Panc1 (cell line): ENCODE measurements at regions not wholly inside any gene's neighbourhood (a gene's known extent, or its start where the extent isn't known, plus 50 kb on each side); places are given as distances from the start of the nearest gene placed in this dataset.

Source experiments
- ATAC-seq: fragments of 200-7000 bp; cut with Tn5 transposase; 2 replicates; pipeline ENCODE4 v1.9.1; 2020; ENCODE audit warnings: mild to moderate bottlenecking, moderate library complexity
- BruUV-seq: library from RNA; stranded (reverse); fragments of 400-500 nt; replicated peaks from 2 replicates; lab custom pipeline; 2021; lab: Mats Ljungman, UMichigan
- CTCF ChIA-PET: fragments of 300-600 bp; sonication (Branson Sonifier 250); formaldehyde crosslinking; loops from one replicate; lab custom pipeline; 2022; ENCODE audit warnings: antibody characterized with exemption; lab: Charles Lee
- POLR2A ChIA-PET: fragments of 300-600 bp; sonication (Branson Sonifier 250); formaldehyde crosslinking; loops from one replicate; lab custom pipeline; 2022; ENCODE audit warnings: antibody characterized with exemption; lab: Charles Lee
- DNase-seq: peaks from one replicate; pipeline ENCODE4 v3.0.0-alpha.2; 2010; ENCODE audit warnings: low read depth, low spot score
- H3K27ac ChIP-seq: 2 replicates; pipeline ENCODE4 v1.5.1; 2011; ENCODE audit warnings: mild to moderate bottlenecking, low read length, inconsistent platforms
- H3K27me3 ChIP-seq: fragments of 200-500 bp; sonication (Bioruptor generic); 2 replicates; pipeline ENCODE4 v1.6.0; 2014; ENCODE audit warnings: low read length, inconsistent platforms; ENCODE audit not compliant: control insufficient read depth, insufficient read depth
- H3K36me3 ChIP-seq: fragments of 200-500 bp; sonication (Bioruptor generic); 2 replicates; pipeline ENCODE4 v1.5.1; 2014; ENCODE audit warnings: inconsistent platforms, mild to moderate bottlenecking, low read length, moderate library complexity; ENCODE audit not compliant: control insufficient read depth, insufficient read depth
- H3K4me1 ChIP-seq: 2 replicates; pipeline ENCODE4 v1.5.1; 2011; ENCODE audit warnings: inconsistent platforms, mild to moderate bottlenecking, low read length, moderate library complexity; ENCODE audit not compliant: control insufficient read depth, insufficient read depth
- H3K4me3 ChIP-seq, 2 experiments: 2 replicates each; pipeline ENCODE4 v1.5.1; 2011 to 2012; ENCODE audit warnings: low read depth in 2 of 2, low read length in 2 of 2, mild to moderate bottlenecking in 2 of 2, inconsistent platforms in 1 of 2, moderate library complexity in 1 of 2
- H3K9me3 ChIP-seq: fragments of 200-500 bp; sonication (Bioruptor generic); 2 replicates; pipeline ENCODE4 v1.5.1; 2014; ENCODE audit warnings: low read depth, mild to moderate bottlenecking, inconsistent platforms, low read length, moderate library complexity; ENCODE audit not compliant: control insufficient read depth, insufficient read depth
- POLR2AphosphoS5 ChIP-seq: IDR thresholded peaks from 2 replicates; pipeline ENCODE4 v1.6.1; 2012; ENCODE audit warnings: mild to moderate bottlenecking, low read depth, low read length, moderate library complexity
- SIN3A ChIP-seq: IDR thresholded peaks from 2 replicates; pipeline ENCODE4 v1.6.1; 2012; ENCODE audit warnings: low read depth, mild to moderate bottlenecking, low read length, moderate library complexity, borderline replicate concordance; ENCODE audit not compliant: insufficient read depth
- TCF7L2 ChIP-seq: IDR thresholded peaks from 2 replicates; pipeline ENCODE4 v1.6.1; 2011; ENCODE audit warnings: mild to moderate bottlenecking, low read depth, low read length, inconsistent platforms
- in situ Hi-C: cut with HindIII; loops from 2 replicates; pipeline ENCODE4 v1.10.0; 2016; ENCODE audit warnings: low sequenced_read_pairs, low pct_unique_long_range_greater_than_20kb
- intact Hi-C: fragments of 100-400 bp; cut with micrococcal nuclease; formaldehyde crosslinking; loops from one replicate; pipeline ENCODE4 v1.10.0; 2022; ENCODE audit not compliant: unreplicated experiment
- TF ChIP-seq, protein P1 (sequence below), 2 experiments: IDR thresholded peaks; 2 replicates each; pipeline ENCODE4 v1.6.1; 2011 to 2012; ENCODE audit warnings: low read depth in 2 of 2, control low read depth in 1 of 2, low read length in 1 of 2, mild to moderate bottlenecking in 1 of 2, moderate library complexity in 1 of 2; ENCODE audit not compliant: insufficient read depth in 1 of 2
- TF ChIP-seq, protein P2 (sequence below): fragments of 450-650 bp; IDR thresholded peaks from 2 replicates; pipeline ENCODE4 v1.5.1; 2017; ENCODE audit warnings: mild to moderate bottlenecking

DNA sequence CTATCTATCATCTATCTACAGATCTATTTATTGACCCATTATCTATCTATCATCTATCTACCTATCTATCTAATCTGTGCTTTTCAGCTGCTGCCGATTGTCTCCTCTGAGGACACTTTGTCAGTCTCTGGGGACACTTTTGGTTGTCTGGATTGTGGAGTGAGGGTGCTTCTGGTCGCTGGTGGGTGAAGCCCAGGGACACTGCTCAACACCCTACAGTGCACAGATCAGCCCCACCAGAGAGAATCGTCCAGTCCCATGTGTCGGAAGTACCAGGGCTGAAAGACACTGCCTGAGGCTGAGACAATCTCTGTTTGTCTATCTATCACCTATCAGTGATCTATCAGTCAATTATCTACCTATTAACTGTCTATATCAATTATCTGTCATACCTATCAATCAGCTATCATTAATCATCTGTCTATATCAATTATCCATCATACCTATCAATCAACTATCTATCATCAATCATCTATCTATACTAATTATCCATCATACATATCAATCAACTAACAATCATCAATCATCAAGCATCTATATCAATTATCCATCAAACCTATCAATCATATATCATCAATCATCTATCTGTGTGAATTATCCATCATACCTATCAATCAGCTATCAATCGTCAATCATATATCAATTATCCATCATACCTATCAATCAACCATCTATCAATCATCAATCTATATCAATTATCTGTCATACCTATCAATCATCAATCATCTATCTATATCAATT, 70.0 kb upstream of the PPP2R3B start:
- in situ Hi-C loops = no loop called here
- no peaks in the 10 kb centered on the region for H3K4me1 ChIP-seq
- ATAC-seq (no peak), DNase-seq (no peak)
- ChIA-PET POLR2A (no interaction called here), CTCF (no interaction called here)
- no peak overlapping the region for H3K27ac ChIP-seq
- intact Hi-C loops = no loop called here
- TF ChIP-seq, protein P1, sequence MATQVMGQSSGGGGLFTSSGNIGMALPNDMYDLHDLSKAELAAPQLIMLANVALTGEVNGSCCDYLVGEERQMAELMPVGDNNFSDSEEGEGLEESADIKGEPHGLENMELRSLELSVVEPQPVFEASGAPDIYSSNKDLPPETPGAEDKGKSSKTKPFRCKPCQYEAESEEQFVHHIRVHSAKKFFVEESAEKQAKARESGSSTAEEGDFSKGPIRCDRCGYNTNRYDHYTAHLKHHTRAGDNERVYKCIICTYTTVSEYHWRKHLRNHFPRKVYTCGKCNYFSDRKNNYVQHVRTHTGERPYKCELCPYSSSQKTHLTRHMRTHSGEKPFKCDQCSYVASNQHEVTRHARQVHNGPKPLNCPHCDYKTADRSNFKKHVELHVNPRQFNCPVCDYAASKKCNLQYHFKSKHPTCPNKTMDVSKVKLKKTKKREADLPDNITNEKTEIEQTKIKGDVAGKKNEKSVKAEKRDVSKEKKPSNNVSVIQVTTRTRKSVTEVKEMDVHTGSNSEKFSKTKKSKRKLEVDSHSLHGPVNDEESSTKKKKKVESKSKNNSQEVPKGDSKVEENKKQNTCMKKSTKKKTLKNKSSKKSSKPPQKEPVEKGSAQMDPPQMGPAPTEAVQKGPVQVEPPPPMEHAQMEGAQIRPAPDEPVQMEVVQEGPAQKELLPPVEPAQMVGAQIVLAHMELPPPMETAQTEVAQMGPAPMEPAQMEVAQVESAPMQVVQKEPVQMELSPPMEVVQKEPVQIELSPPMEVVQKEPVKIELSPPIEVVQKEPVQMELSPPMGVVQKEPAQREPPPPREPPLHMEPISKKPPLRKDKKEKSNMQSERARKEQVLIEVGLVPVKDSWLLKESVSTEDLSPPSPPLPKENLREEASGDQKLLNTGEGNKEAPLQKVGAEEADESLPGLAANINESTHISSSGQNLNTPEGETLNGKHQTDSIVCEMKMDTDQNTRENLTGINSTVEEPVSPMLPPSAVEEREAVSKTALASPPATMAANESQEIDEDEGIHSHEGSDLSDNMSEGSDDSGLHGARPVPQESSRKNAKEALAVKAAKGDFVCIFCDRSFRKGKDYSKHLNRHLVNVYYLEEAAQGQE (IDR thresholded peaks at IDR 0.05; ENCODE audit: insufficient read depth in 1 of 2, low read depth in 2 of 2, low read length in 1 of 2) = no peak
- TF ChIP-seq SIN3A (no peak), TCF7L2 (no peak), POLR2AphosphoS5 (no peak)
- H3K4me3 ChIP-seq = no peak overlapping the region
- no peaks in the 10 kb centered on the region for H3K9me3 ChIP-seq
- H3K27me3 ChIP-seq = no peaks in the 10 kb centered on the region
- no peaks in the 10 kb centered on the region for H3K36me3 ChIP-seq
- no TSS peak for BruUV-seq

DNA sequence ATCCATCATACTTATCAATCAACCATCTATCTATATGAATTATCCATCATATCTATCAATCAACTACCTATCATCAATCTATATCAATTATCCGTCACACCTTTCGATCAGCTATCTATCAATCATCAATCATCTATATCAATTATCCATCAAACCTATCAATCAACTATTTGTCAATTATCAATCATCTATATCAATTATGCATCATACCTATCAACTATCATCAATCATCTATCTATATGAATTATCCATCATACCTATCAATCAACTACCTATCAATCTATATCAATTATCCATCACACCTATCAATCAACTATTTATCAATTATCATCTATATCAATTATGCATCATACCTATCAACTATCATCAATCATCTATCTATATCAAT, 70.6 kb upstream of the PPP2R3B start:
- DNase-seq (no peak), ATAC-seq (no peak)
- no peak overlapping the region for H3K27ac ChIP-seq
- H3K27me3 ChIP-seq = no peaks in the 10 kb centered on the region
- ChIA-PET POLR2A (no interaction called here), CTCF (no interaction called here)
- no TSS peak for BruUV-seq
- no peaks in the 10 kb centered on the region for H3K9me3 ChIP-seq
- TF ChIP-seq POLR2AphosphoS5 = no peak
- TF ChIP-seq, protein P1 (IDR thresholded peaks at IDR 0.05; ENCODE audit: insufficient read depth in 1 of 2, low read depth in 2 of 2, low read length in 1 of 2) = no peak
- TF ChIP-seq SIN3A = no peak
- TF ChIP-seq TCF7L2 = no peak
- TF ChIP-seq, protein P2, sequence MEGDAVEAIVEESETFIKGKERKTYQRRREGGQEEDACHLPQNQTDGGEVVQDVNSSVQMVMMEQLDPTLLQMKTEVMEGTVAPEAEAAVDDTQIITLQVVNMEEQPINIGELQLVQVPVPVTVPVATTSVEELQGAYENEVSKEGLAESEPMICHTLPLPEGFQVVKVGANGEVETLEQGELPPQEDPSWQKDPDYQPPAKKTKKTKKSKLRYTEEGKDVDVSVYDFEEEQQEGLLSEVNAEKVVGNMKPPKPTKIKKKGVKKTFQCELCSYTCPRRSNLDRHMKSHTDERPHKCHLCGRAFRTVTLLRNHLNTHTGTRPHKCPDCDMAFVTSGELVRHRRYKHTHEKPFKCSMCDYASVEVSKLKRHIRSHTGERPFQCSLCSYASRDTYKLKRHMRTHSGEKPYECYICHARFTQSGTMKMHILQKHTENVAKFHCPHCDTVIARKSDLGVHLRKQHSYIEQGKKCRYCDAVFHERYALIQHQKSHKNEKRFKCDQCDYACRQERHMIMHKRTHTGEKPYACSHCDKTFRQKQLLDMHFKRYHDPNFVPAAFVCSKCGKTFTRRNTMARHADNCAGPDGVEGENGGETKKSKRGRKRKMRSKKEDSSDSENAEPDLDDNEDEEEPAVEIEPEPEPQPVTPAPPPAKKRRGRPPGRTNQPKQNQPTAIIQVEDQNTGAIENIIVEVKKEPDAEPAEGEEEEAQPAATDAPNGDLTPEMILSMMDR = no peak
- no peaks in the 10 kb centered on the region for H3K4me1 ChIP-seq
- H3K4me3 ChIP-seq = no peak overlapping the region
- no peaks in the 10 kb centered on the region for H3K36me3 ChIP-seq
- in situ Hi-C loops = no loop called here
- intact Hi-C loops = no loop called here
